MM.1S (cell line): ENCODE measurements at regions not wholly inside any gene's neighbourhood (a gene's known extent, or its start where the extent isn't known, plus 50 kb on each side); places are given as distances from the start of the nearest gene placed in this dataset.

ENCODE experiments used
- DNase-seq: peaks from one replicate; pipeline ENCODE4 v3.0.0-alpha.2; 2015
- H2AFZ ChIP-seq: fragments of 300-600 bp; sonication (generic); 2 replicates; pipeline ENCODE4 v1.6.0; 2016; ENCODE audit warnings: antibody characterized with exemption, low read length
- H3F3A ChIP-seq: fragments of 300-600 bp; sonication (generic); 2 replicates; pipeline ENCODE4 v1.6.1; 2016; ENCODE audit warnings: mild to moderate bottlenecking, antibody characterized with exemption, low read length, moderate library complexity, mixed read lengths; ENCODE audit not compliant: insufficient read depth
- H3K27ac ChIP-seq: fragments of 300-600 bp; sonication (generic); 2 replicates; pipeline ENCODE4 v1.5.1; 2016; ENCODE audit warnings: mild to moderate bottlenecking, low read length
- H3K27me3 ChIP-seq: fragments of 300-600 bp; sonication (generic); replicated peaks from 2 replicates; pipeline ENCODE4 v1.6.0; 2016; ENCODE audit warnings: low read length; ENCODE audit not compliant: insufficient read depth
- H3K36me3 ChIP-seq: fragments of 300-600 bp; sonication (generic); replicated peaks from 2 replicates; pipeline ENCODE4 v1.6.1; 2016; ENCODE audit warnings: mild to moderate bottlenecking, low read length, mixed read lengths; ENCODE audit not compliant: insufficient read depth
- H3K4me1 ChIP-seq: fragments of 300-600 bp; sonication (generic); 2 replicates; pipeline ENCODE4 v1.6.1; 2016; ENCODE audit warnings: low read length, mixed read lengths
- H3K4me2 ChIP-seq: fragments of 300-600 bp; sonication (generic); 2 replicates; pipeline ENCODE4 v1.6.0; 2016; ENCODE audit warnings: low read depth, low read length
- H3K4me3 ChIP-seq: fragments of 300-600 bp; sonication (generic); 2 replicates; pipeline ENCODE4 v1.5.1; 2016; ENCODE audit warnings: low read length, mixed read lengths
- H3K79me2 ChIP-seq: fragments of 300-600 bp; sonication (generic); 2 replicates; pipeline ENCODE4 v1.6.1; 2016; ENCODE audit warnings: mixed run types, low read length, mixed read lengths
- H3K9ac ChIP-seq: fragments of 300-600 bp; sonication (generic); 2 replicates; pipeline ENCODE4 v1.6.1; 2016; ENCODE audit warnings: low read length, mixed read lengths
- H3K9me2 ChIP-seq: fragments of 300-600 bp; sonication (generic); replicated peaks from 2 replicates; pipeline ENCODE4 v1.6.1; 2016; ENCODE audit warnings: mild to moderate bottlenecking, low read length, mixed read lengths; ENCODE audit not compliant: insufficient read depth
- H3K9me3 ChIP-seq: fragments of 300-600 bp; sonication (generic); replicated peaks from 2 replicates; pipeline ENCODE4 v1.6.1; 2016; ENCODE audit warnings: mild to moderate bottlenecking, low read length, mixed read lengths; ENCODE audit not compliant: insufficient read depth
- H4K20me1 ChIP-seq: fragments of 300-600 bp; sonication (generic); 2 replicates; pipeline ENCODE4 v1.6.1; 2016; ENCODE audit warnings: mild to moderate bottlenecking, low read length, moderate library complexity, mixed read lengths; ENCODE audit not compliant: insufficient read depth
- CTCF ChIP-seq: fragments of 300-600 bp; sonication (generic); IDR thresholded peaks from 2 replicates; pipeline ENCODE4 v1.5.1; 2016; ENCODE audit warnings: antibody characterized with exemption, low read length, mixed read lengths
- EZH2 ChIP-seq: fragments of 300-600 bp; sonication (generic); optimal IDR thresholded peaks from 2 replicates; pipeline ENCODE3; 2017; ENCODE audit warnings: low read depth, mild to moderate bottlenecking, antibody characterized with exemption, low read length, mixed read lengths
- EZH2phosphoT487 ChIP-seq: fragments of 300-600 bp; sonication (generic); IDR thresholded peaks from 2 replicates; pipeline ENCODE4 v1.6.1; 2018; ENCODE audit warnings: antibody characterized with exemption, low read length

DNA sequence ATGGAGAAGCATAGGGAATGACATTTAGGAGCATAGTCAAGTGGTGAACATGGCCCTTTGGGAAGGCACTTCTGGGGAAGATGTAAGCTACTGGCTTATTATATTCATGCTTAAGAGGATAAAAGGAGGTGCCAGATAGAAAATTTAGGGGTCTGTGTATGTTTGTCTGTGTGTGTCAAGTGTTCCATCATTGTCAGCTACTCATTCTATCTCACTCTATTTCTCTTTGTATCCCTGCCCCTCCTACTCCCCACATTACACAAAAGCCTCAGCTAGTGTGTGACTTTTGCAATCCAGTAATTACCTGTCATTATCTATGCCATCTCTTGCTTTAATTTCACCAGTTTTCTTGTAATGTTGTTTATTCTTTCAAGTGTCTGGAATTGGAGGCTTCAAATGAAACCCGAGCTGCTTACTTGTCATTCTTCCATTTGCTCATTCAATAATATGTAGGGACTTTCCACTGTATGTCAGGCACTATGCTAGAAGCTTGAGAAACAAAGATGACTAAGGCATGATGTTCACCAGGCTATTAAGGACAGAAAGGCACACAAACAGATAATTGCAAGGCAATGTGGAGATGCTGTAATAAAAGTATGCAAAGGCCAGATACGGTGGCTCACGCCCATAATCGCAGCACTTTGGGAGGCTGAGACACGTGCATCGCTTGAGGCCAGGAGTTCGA, 229.8 kb upstream of the TEX13C start:
- H4K20me1 ChIP-seq = no peaks in the 10 kb centered on the region
- H3K9me3 ChIP-seq = no peaks in the 10 kb centered on the region
- no peaks in the 10 kb centered on the region for H3K27me3 ChIP-seq
- H3K9ac ChIP-seq = no peak overlapping the region
- H3K4me3 ChIP-seq = no peak overlapping the region
- H3K4me2 ChIP-seq = no peak overlapping the region
- H3K79me2 ChIP-seq = no peaks in the 10 kb centered on the region
- TF ChIP-seq CTCF (no peak), EZH2phosphoT487 (no peak), EZH2 (no peak)
- H3K9me2 ChIP-seq = no peaks in the 10 kb centered on the region
- no peak overlapping the region for H2AFZ ChIP-seq
- no peaks in the 10 kb centered on the region for H3K4me1 ChIP-seq
- H3F3A ChIP-seq = no peaks in the 10 kb centered on the region
- DNase-seq = peak; percentile 14
- no peaks in the 10 kb centered on the region for H3K36me3 ChIP-seq
- H3K27ac ChIP-seq = no peak overlapping the region

DNA sequence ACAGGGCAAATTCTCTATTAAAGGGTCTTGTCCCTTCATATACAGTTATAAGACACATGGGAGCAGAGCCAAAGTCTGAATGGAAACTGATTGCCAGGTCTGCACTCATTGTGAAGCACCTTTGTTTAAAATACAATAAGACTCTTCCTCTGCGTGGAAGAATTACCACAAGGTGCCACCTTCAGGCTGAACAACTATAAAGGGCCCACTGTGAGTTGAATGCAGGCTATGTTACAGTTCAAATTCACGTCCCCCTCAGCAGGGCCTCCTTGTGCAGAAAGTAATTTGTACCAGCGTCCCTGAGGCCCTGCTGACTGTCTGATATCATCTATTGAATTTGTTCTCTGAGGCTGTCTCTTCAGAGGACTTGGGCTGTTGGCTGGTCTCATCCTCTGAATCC, 225.8 kb upstream of the TEX13C start:
- H3K9me2 ChIP-seq = no peaks in the 10 kb centered on the region
- H3K9me3 ChIP-seq = no peaks in the 10 kb centered on the region
- no peak overlapping the region for H3K27ac ChIP-seq
- no peaks in the 10 kb centered on the region for H3F3A ChIP-seq
- H4K20me1 ChIP-seq = no peaks in the 10 kb centered on the region
- H3K36me3 ChIP-seq = no peaks in the 10 kb centered on the region
- no peak overlapping the region for H3K4me2 ChIP-seq
- H3K9ac ChIP-seq = no peak overlapping the region
- H3K79me2 ChIP-seq = no peaks in the 10 kb centered on the region
- H2AFZ ChIP-seq = no peak overlapping the region
- no peaks in the 10 kb centered on the region for H3K27me3 ChIP-seq
- no peak for DNase-seq
- TF ChIP-seq EZH2phosphoT487 (no peak), EZH2 (no peak), CTCF (no peak)
- no peak overlapping the region for H3K4me3 ChIP-seq
- no peaks in the 10 kb centered on the region for H3K4me1 ChIP-seq

DNA sequence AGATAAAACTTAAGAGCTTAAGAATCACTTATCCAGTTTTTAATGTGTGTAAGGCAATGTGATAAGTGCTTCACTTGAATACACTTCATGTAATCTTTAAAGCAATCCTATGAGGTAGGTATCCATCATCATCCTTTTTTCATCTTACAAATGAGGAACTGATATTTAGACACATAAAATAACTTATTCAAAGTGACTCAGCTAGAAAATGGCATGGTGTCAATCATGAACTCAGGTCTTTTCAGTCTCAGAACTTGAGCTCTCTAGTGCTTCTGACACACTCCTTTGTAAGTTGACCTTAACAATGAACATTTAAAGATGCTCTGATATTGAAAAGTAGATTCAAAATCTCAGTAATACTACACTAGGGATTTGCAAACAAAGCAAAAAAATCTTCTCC, 224.8 kb upstream of the TEX13C start:
- no peaks in the 10 kb centered on the region for H3K9me3 ChIP-seq
- no peak overlapping the region for H3K27ac ChIP-seq
- no peaks in the 10 kb centered on the region for H4K20me1 ChIP-seq
- no peak overlapping the region for H3K4me3 ChIP-seq
- no peak for DNase-seq
- H3K36me3 ChIP-seq = no peaks in the 10 kb centered on the region
- H2AFZ ChIP-seq = no peak overlapping the region
- H3K79me2 ChIP-seq = no peaks in the 10 kb centered on the region
- no peaks in the 10 kb centered on the region for H3K27me3 ChIP-seq
- H3F3A ChIP-seq = no peaks in the 10 kb centered on the region
- no peaks in the 10 kb centered on the region for H3K9me2 ChIP-seq
- H3K9ac ChIP-seq = no peak overlapping the region
- no peak overlapping the region for H3K4me2 ChIP-seq
- no peaks in the 10 kb centered on the region for H3K4me1 ChIP-seq
- TF ChIP-seq EZH2 (no peak), EZH2phosphoT487 (no peak), CTCF (no peak)
